WTC11 (cell line): ENCODE measurements at regions not wholly inside any gene's neighbourhood (a gene's known extent, or its start where the extent isn't known, plus 50 kb on each side); places are given as distances from the start of the nearest gene placed in this dataset.

Experiments used
- CREM ChIP-seq: sonication (generic); formaldehyde crosslinking; IDR thresholded peaks from 2 replicates; pipeline ENCODE4 v1.8.1; 2022; ENCODE audit warnings: mild to moderate bottlenecking, missing genetic modification reagents, moderate library complexity
- IRF1 ChIP-seq: sonication (generic); formaldehyde crosslinking; IDR thresholded peaks from 2 replicates; pipeline ENCODE4 v1.8.0; 2023; ENCODE audit warnings: missing genetic modification reagents
- KAT7 ChIP-seq: sonication (generic); formaldehyde crosslinking; IDR thresholded peaks from 2 replicates; pipeline ENCODE4 v1.8.1; 2023; ENCODE audit warnings: missing genetic modification reagents, mild to moderate bottlenecking, borderline replicate concordance
- NFE2L1 ChIP-seq: sonication (generic); formaldehyde crosslinking; IDR thresholded peaks from 2 replicates; pipeline ENCODE4 v1.8.1; 2023; ENCODE audit warnings: missing genetic modification reagents
- SP1 ChIP-seq: sonication (generic); formaldehyde crosslinking; conservative IDR thresholded peaks from 2 replicates; pipeline ENCODE4 v1.8.1; 2022; ENCODE audit warnings: missing genetic modification reagents
- ZNF121 ChIP-seq: sonication (generic); formaldehyde crosslinking; IDR thresholded peaks from 2 replicates; pipeline ENCODE4 v1.8.0; 2023; ENCODE audit warnings: missing genetic modification reagents
- ZNF219 ChIP-seq: sonication (generic); formaldehyde crosslinking; IDR thresholded peaks from 2 replicates; pipeline ENCODE4 v1.8.0; 2023; ENCODE audit warnings: missing genetic modification reagents, mild to moderate bottlenecking, borderline replicate concordance
- ZNF281 ChIP-seq: sonication (generic); formaldehyde crosslinking; IDR thresholded peaks from 2 replicates; pipeline ENCODE4 v1.8.0; 2023; ENCODE audit warnings: mild to moderate bottlenecking, missing genetic modification reagents
- ZNF416 ChIP-seq: fragments of 250-450 bp; sonication (Bioruptor Pico); IDR thresholded peaks from 2 replicates; pipeline ENCODE4 v1.9.0; 2021; ENCODE audit warnings: mild to moderate bottlenecking, inconsistent platforms
- TF ChIP-seq, protein P1 (sequence below): fragments of 200-600 bp; IDR thresholded peaks from 2 replicates; pipeline ENCODE4 v1.8.0; 2022; ENCODE audit warnings: antibody characterized with exemption
- TF ChIP-seq, protein P2 (sequence below): sonication (generic); formaldehyde crosslinking; IDR thresholded peaks from 2 replicates; pipeline ENCODE4 v1.8.1; 2023; ENCODE audit warnings: mild to moderate bottlenecking, missing genetic modification reagents, moderate library complexity
- TF ChIP-seq, protein P3 (sequence below): sonication (generic); formaldehyde crosslinking; conservative IDR thresholded peaks from 2 replicates; pipeline ENCODE4 v1.8.1; 2022; ENCODE audit warnings: mild to moderate bottlenecking, missing genetic modification reagents

DNA sequence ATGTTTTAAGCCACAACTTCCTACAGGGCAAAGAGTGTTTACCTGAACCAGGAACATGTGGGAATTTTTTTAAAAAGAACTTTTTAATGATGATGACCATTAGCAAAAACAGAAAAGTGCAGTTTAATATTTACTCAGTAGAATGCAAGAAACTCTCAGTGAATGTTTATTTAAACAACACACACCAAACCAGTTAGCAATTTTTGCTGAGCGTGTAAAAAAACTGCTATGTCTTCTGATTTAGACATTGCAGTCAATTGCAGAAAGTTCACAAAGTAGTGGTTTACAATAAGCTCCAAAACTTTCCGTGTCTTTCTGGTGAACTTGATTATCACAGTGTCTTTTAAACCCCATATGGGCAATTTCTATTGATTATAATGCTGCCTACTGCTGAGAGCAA is 273.7 kb upstream of the DIAPH2 start:
- TF ChIP-seq SP1 (CRISPR knock-in tag) (no peak), ZNF281 (CRISPR knock-in tag) (no peak), ZNF416 (CRISPR knock-in tag) (no peak), NFE2L1 (CRISPR knock-in tag) (no peak), ZNF219 (CRISPR knock-in tag) (no peak), IRF1 (CRISPR knock-in tag) (no peak), ZNF121 (CRISPR knock-in tag) (no peak), KAT7 (CRISPR knock-in tag) (no peak), CREM (CRISPR knock-in tag) (no peak)
- TF ChIP-seq, protein P1, sequence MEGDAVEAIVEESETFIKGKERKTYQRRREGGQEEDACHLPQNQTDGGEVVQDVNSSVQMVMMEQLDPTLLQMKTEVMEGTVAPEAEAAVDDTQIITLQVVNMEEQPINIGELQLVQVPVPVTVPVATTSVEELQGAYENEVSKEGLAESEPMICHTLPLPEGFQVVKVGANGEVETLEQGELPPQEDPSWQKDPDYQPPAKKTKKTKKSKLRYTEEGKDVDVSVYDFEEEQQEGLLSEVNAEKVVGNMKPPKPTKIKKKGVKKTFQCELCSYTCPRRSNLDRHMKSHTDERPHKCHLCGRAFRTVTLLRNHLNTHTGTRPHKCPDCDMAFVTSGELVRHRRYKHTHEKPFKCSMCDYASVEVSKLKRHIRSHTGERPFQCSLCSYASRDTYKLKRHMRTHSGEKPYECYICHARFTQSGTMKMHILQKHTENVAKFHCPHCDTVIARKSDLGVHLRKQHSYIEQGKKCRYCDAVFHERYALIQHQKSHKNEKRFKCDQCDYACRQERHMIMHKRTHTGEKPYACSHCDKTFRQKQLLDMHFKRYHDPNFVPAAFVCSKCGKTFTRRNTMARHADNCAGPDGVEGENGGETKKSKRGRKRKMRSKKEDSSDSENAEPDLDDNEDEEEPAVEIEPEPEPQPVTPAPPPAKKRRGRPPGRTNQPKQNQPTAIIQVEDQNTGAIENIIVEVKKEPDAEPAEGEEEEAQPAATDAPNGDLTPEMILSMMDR = no peak
- TF ChIP-seq, protein P2, sequence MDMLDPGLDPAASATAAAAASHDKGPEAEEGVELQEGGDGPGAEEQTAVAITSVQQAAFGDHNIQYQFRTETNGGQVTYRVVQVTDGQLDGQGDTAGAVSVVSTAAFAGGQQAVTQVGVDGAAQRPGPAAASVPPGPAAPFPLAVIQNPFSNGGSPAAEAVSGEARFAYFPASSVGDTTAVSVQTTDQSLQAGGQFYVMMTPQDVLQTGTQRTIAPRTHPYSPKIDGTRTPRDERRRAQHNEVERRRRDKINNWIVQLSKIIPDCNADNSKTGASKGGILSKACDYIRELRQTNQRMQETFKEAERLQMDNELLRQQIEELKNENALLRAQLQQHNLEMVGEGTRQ (CRISPR knock-in tag) = no peak
- TF ChIP-seq, protein P3, sequence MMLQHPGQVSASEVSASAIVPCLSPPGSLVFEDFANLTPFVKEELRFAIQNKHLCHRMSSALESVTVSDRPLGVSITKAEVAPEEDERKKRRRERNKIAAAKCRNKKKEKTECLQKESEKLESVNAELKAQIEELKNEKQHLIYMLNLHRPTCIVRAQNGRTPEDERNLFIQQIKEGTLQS (CRISPR knock-in tag) = no peak
